PFSK-1 (cell line): ENCODE measurements at regions not wholly inside any gene's neighbourhood (a gene's known extent, or its start where the extent isn't known, plus 50 kb on each side); places are given as distances from the start of the nearest gene placed in this dataset.

Experiments used
- FOXP2 ChIP-seq: optimal IDR thresholded peaks from 2 replicates; pipeline ENCODE3; 2011; ENCODE audit warnings: borderline replicate concordance, control low read depth, inconsistent platforms; ENCODE audit not compliant: insufficient read depth; ENCODE audit errors: extremely low read length, extremely low read depth
- POLR2AphosphoS5 ChIP-seq: IDR thresholded peaks from 2 replicates; pipeline ENCODE4 v1.6.1; 2012; ENCODE audit warnings: low read depth, mild to moderate bottlenecking, control low read depth, low read length, moderate library complexity
- TAF1 ChIP-seq: IDR thresholded peaks from 2 replicates; pipeline ENCODE4 v1.6.1; 2012; ENCODE audit warnings: low read length, control low read depth, borderline replicate concordance; ENCODE audit not compliant: insufficient read depth

- TF ChIP-seq POLR2AphosphoS5 = no peak
- no peak for TF ChIP-seq FOXP2
- no peak for TF ChIP-seq TAF1
These were observed 843.3 kb upstream of the CDH10 start for GRCh38 chr5:25488119-25488518.
